ENCODE measurements at regions not wholly inside any gene's neighbourhood (a gene's known extent, or its start where the extent isn't known, plus 50 kb on each side); places are given as distances from the start of the nearest gene placed in this dataset.

- in situ Hi-C loops (cut with HindIII; ENCODE audit: extremely low pct_ligation_motif_present, low pct_unique_long_range_greater_than_20kb) = no loop called here
- CTCF ChIA-PET (ENCODE audit: low intra/inter-chr PET ratio, low total read pairs) = no interaction called here
Observed at GRCh38 chr1:166605137-166605536, 234.1 kb upstream of the POGK start.

More at GRCh38 chr1:166605137-166605536, 234.1 kb upstream of the POGK start:
- ATAC-seq (no peak), DNase-seq (ENCODE audit: low spot score) (no peak), FAIRE-seq (no peak)
- Histone ChIP-seq H3K36me3 (replicated peaks in 1 of 2; ENCODE audit: control insufficient read depth in 1 of 2, insufficient read depth in 2 of 2, low read length in 2 of 2) (no peaks in the 10 kb centered on the region), H3K9ac (ENCODE audit: insufficient read depth, low read depth, low read length) (no peak overlapping the region), H3K4me3 (replicated peaks in 1 of 3; ENCODE audit: insufficient read depth in 1 of 3, low read depth in 2 of 3, low read length in 3 of 3) (no peak overlapping the region), H3K4me1 (ENCODE audit: insufficient read depth, low read length) (no peaks in the 10 kb centered on the region), H2AFZ (ENCODE audit: low read length) (no peak overlapping the region), H4K20me1 (ENCODE audit: insufficient read depth, low read length) (no peaks in the 10 kb centered on the region), H3K9me3 (ENCODE audit: low read length) (no peaks in the 10 kb centered on the region), H3K27ac (ENCODE audit: extremely low read length, insufficient read depth, low read length) (no peak overlapping the region), H3K79me2 (ENCODE audit: insufficient read depth, low read length) (no peaks in the 10 kb centered on the region), H3K4me2 (ENCODE audit: low read depth, low read length) (no peak overlapping the region), H3K27me3 (ENCODE audit: control insufficient read depth in 1 of 2, insufficient read depth in 2 of 2, low read length in 2 of 2) (no peaks in the 10 kb centered on the region)
- POLR2A ChIA-PET = no interaction called here
- TF ChIP-seq ZSCAN21 (CRISPR knock-in tag; IDR thresholded peaks at IDR 0.05; ENCODE audit: borderline replicate concordance) (no peak), TFE3 (CRISPR knock-in tag; IDR thresholded peaks at IDR 0.05) (no peak), HNF4G (IDR thresholded peaks at IDR 0.05; ENCODE audit: borderline replicate concordance, low read depth, low read length) (no peak), HNF4G (CRISPR knock-in tag; IDR thresholded peaks at IDR 0.05; ENCODE audit: borderline replicate concordance, low read depth) (no peak), SNAI1 (CRISPR knock-in tag; IDR thresholded peaks at IDR 0.05; ENCODE audit: borderline replicate concordance) (no peak), ZFP37 (CRISPR knock-in tag; IDR thresholded peaks at IDR 0.05; ENCODE audit: borderline replicate concordance) (no peak), ZNF543 (CRISPR knock-in tag; IDR thresholded peaks at IDR 0.05) (no peak), SMAD1 (CRISPR knock-in tag; IDR thresholded peaks at IDR 0.05; ENCODE audit: borderline replicate concordance, low read depth) (no peak), ZNF841 (CRISPR knock-in tag; IDR thresholded peaks at IDR 0.05; ENCODE audit: borderline replicate concordance) (no peak), ZNF230 (CRISPR knock-in tag; IDR thresholded peaks at IDR 0.05) (no peak), KLF16 (CRISPR knock-in tag; IDR thresholded peaks at IDR 0.05) (no peak), ZNF780A (CRISPR knock-in tag; IDR thresholded peaks at IDR 0.05) (no peak), ZNF530 (CRISPR knock-in tag; IDR thresholded peaks at IDR 0.05; ENCODE audit: low read depth) (no peak), ZZZ3 (CRISPR knock-in tag; IDR thresholded peaks at IDR 0.05; ENCODE audit: borderline replicate concordance) (no peak), MXI1 (IDR thresholded peaks at IDR 0.05; ENCODE audit: borderline replicate concordance, low read depth, low read length) (no peak), GPBP1L1 (CRISPR knock-in tag; IDR thresholded peaks at IDR 0.05) (no peak), TMF1 (CRISPR knock-in tag; IDR thresholded peaks at IDR 0.05; ENCODE audit: low read depth) (no peak), NR2F2 (IDR thresholded peaks at IDR 0.05; ENCODE audit: borderline replicate concordance, low read depth) (no peak), ZNF253 (CRISPR knock-in tag; IDR thresholded peaks at IDR 0.05; ENCODE audit: borderline replicate concordance) (no peak), NFE2L2 (IDR thresholded peaks at IDR 0.05; ENCODE audit: low read length) (no peak)
- TF ChIP-seq, protein P1, sequence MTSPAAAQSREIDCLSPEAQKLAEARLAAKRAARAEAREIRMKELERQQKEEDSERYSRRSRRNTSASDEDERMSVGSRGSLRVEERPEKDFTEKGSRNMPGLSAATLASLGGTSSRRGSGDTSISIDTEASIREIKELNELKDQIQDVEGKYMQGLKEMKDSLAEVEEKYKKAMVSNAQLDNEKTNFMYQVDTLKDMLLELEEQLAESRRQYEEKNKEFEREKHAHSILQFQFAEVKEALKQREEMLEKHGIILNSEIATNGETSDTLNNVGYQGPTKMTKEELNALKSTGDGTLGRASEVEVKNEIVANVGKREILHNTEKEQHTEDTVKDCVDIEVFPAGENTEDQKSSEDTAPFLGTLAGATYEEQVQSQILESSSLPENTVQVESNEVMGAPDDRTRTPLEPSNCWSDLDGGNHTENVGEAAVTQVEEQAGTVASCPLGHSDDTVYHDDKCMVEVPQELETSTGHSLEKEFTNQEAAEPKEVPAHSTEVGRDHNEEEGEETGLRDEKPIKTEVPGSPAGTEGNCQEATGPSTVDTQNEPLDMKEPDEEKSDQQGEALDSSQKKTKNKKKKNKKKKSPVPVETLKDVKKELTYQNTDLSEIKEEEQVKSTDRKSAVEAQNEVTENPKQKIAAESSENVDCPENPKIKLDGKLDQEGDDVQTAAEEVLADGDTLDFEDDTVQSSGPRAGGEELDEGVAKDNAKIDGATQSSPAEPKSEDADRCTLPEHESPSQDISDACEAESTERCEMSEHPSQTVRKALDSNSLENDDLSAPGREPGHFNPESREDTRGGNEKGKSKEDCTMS (CRISPR knock-in tag; conservative IDR thresholded peaks at IDR 0.05) = no peak
- 25% methylated on average over 7 of the region's 7 CpGs for WGBS (ENCODE audit: low lambda C conversion rate)
- intact Hi-C loops (cut with micrococcal nuclease; ENCODE audit: unreplicated experiment) = no loop called here
- no TSS peak for BruUV-seq (replicated peaks)

All from HepG2 (cell line).